ENCODE measurements at regions not wholly inside any gene's neighbourhood (a gene's known extent, or its start where the extent isn't known, plus 50 kb on each side); places are given as distances from the start of the nearest gene placed in this dataset.

GRCh38 chr4:64705989-64706388 lies 296.7 kb upstream of the TECRL start:
- Histone ChIP-seq H2AFZ (ENCODE audit: insufficient read depth, low read length, poor library complexity) (no peak overlapping the region), H3K79me1 (ENCODE audit: low read length) (no peaks in the 10 kb centered on the region), H4K12ac (ENCODE audit: low read depth, low read length) (no peak overlapping the region), H2BK5ac (ENCODE audit: low read depth, low read length, poor library complexity) (no peak overlapping the region), H3K27me3 (ENCODE audit: insufficient read depth, low read length) (no peaks in the 10 kb centered on the region), H3K23ac (ENCODE audit: low read length) (no peak overlapping the region), H3K36me3 (ENCODE audit: control insufficient read depth in 1 of 2, insufficient read depth in 2 of 2, low read length in 2 of 2) (no peaks in the 10 kb centered on the region), H4K8ac (ENCODE audit: low read depth, low read length) (no peak overlapping the region), H3K27ac (ENCODE audit: low read depth, low read length) (no peak overlapping the region), H3K4me2 (ENCODE audit: low read length) (no peak overlapping the region), H3K4ac (ENCODE audit: low read depth, low read length) (no peak overlapping the region), H4K91ac (ENCODE audit: low read depth, low read length) (no peak overlapping the region), H2BK12ac (ENCODE audit: low read length) (no peak overlapping the region), H3K9ac (ENCODE audit: low read length) (no peak overlapping the region), H3K9me3 (ENCODE audit: insufficient read depth, low read depth, low read length) (no peaks in the 10 kb centered on the region), H2BK120ac (ENCODE audit: insufficient read depth, low read length, poor library complexity) (no peak overlapping the region), H3K18ac (ENCODE audit: low read length) (no peak overlapping the region), H3K4me1 (ENCODE audit: control insufficient read depth in 1 of 2, insufficient read depth in 2 of 2, low read length in 2 of 2) (no peaks in the 10 kb centered on the region), H3K4me3 (ENCODE audit: low read depth, low read length) (no peak overlapping the region), H2AK5ac (ENCODE audit: low read length) (no peak overlapping the region), H3K79me2 (ENCODE audit: control insufficient read depth, insufficient read depth, low read length, poor library complexity) (no peaks in the 10 kb centered on the region), H3K14ac (ENCODE audit: low read length) (no peak overlapping the region)
- no CpG with 5 or more reads among the region's 3 CpGs for WGBS (ENCODE audit: extremely low coverage, insufficient coverage, insufficient read length)
- DNase-seq: no peak

- DNase-seq: no peak
- Histone ChIP-seq H3K18ac (ENCODE audit: low read length) (no peak overlapping the region), H3K9ac (ENCODE audit: low read length) (no peak overlapping the region), H3K4me3 (ENCODE audit: low read depth, low read length) (no peak overlapping the region), H3K79me2 (ENCODE audit: control insufficient read depth, insufficient read depth, low read length, poor library complexity) (no peaks in the 10 kb centered on the region), H3K9me3 (ENCODE audit: insufficient read depth, low read depth, low read length) (no peaks in the 10 kb centered on the region), H4K91ac (ENCODE audit: low read depth, low read length) (no peak overlapping the region), H3K27ac (ENCODE audit: low read depth, low read length) (no peak overlapping the region), H3K4ac (ENCODE audit: low read depth, low read length) (no peak overlapping the region), H3K79me1 (ENCODE audit: low read length) (no peaks in the 10 kb centered on the region), H2BK5ac (ENCODE audit: low read depth, low read length, poor library complexity) (no peak overlapping the region), H2BK12ac (ENCODE audit: low read length) (no peak overlapping the region), H3K23ac (ENCODE audit: low read length) (no peak overlapping the region), H3K4me2 (ENCODE audit: low read length) (no peak overlapping the region), H3K36me3 (ENCODE audit: control insufficient read depth in 1 of 2, insufficient read depth in 2 of 2, low read length in 2 of 2) (no peaks in the 10 kb centered on the region), H4K8ac (ENCODE audit: low read depth, low read length) (no peak overlapping the region), H2AFZ (ENCODE audit: insufficient read depth, low read length, poor library complexity) (no peak overlapping the region), H2BK120ac (ENCODE audit: insufficient read depth, low read length, poor library complexity) (no peak overlapping the region), H3K4me1 (ENCODE audit: control insufficient read depth in 1 of 2, insufficient read depth in 2 of 2, low read length in 2 of 2) (no peaks in the 10 kb centered on the region), H2AK5ac (ENCODE audit: low read length) (no peak overlapping the region), H3K14ac (ENCODE audit: low read length) (no peak overlapping the region), H3K27me3 (ENCODE audit: insufficient read depth, low read length) (no peaks in the 10 kb centered on the region), H4K12ac (ENCODE audit: low read depth, low read length) (no peak overlapping the region)
- WGBS (ENCODE audit: extremely low coverage, insufficient coverage, insufficient read length): no CpG with 5 or more reads among the region's 2 CpGs
Measured at GRCh38 chr4:64698171-64698570, 288.9 kb upstream of the TECRL start.

GRCh38 chr4:64682946-64683345 lies 273.7 kb upstream of the TECRL start:
- Histone ChIP-seq H2BK12ac (ENCODE audit: low read length) (no peak overlapping the region), H2BK5ac (ENCODE audit: low read depth, low read length, poor library complexity) (no peak overlapping the region), H4K8ac (ENCODE audit: low read depth, low read length) (no peak overlapping the region), H3K23ac (ENCODE audit: low read length) (no peak overlapping the region), H3K14ac (ENCODE audit: low read length) (no peak overlapping the region), H3K27ac (ENCODE audit: low read depth, low read length) (no peak overlapping the region), H3K27me3 (ENCODE audit: insufficient read depth, low read length) (no peaks in the 10 kb centered on the region), H3K9ac (ENCODE audit: low read length) (no peak overlapping the region), H3K18ac (ENCODE audit: low read length) (no peak overlapping the region), H3K9me3 (ENCODE audit: insufficient read depth, low read depth, low read length) (no peaks in the 10 kb centered on the region), H3K4me2 (ENCODE audit: low read length) (no peak overlapping the region), H2BK120ac (ENCODE audit: insufficient read depth, low read length, poor library complexity) (no peak overlapping the region), H3K4me3 (ENCODE audit: low read depth, low read length) (no peak overlapping the region), H3K36me3 (ENCODE audit: control insufficient read depth in 1 of 2, insufficient read depth in 2 of 2, low read length in 2 of 2) (no peaks in the 10 kb centered on the region), H4K12ac (ENCODE audit: low read depth, low read length) (no peak overlapping the region), H2AK5ac (ENCODE audit: low read length) (no peak overlapping the region), H4K91ac (ENCODE audit: low read depth, low read length) (no peak overlapping the region), H3K79me1 (ENCODE audit: low read length) (no peaks in the 10 kb centered on the region), H3K4ac (ENCODE audit: low read depth, low read length) (no peak overlapping the region), H3K79me2 (ENCODE audit: control insufficient read depth, insufficient read depth, low read length, poor library complexity) (no peaks in the 10 kb centered on the region), H2AFZ (ENCODE audit: insufficient read depth, low read length, poor library complexity) (no peak overlapping the region), H3K4me1 (ENCODE audit: control insufficient read depth in 1 of 2, insufficient read depth in 2 of 2, low read length in 2 of 2) (no peaks in the 10 kb centered on the region)
- no CpG with 5 or more reads among the region's 4 CpGs for WGBS (ENCODE audit: extremely low coverage, insufficient coverage, insufficient read length)
- DNase-seq: no peak

GRCh38 chr4:64682481-64682880 lies 273.2 kb upstream of the TECRL start:
- WGBS (ENCODE audit: extremely low coverage, insufficient coverage, insufficient read length): no CpG with 5 or more reads among the region's 4 CpGs
- Histone ChIP-seq H4K8ac (ENCODE audit: low read depth, low read length) (no peak overlapping the region), H3K27ac (ENCODE audit: low read depth, low read length) (no peak overlapping the region), H4K91ac (ENCODE audit: low read depth, low read length) (no peak overlapping the region), H3K14ac (ENCODE audit: low read length) (no peak overlapping the region), H2BK5ac (ENCODE audit: low read depth, low read length, poor library complexity) (no peak overlapping the region), H3K9me3 (ENCODE audit: insufficient read depth, low read depth, low read length) (no peaks in the 10 kb centered on the region), H2BK12ac (ENCODE audit: low read length) (no peak overlapping the region), H3K23ac (ENCODE audit: low read length) (no peak overlapping the region), H3K9ac (ENCODE audit: low read length) (no peak overlapping the region), H3K4ac (ENCODE audit: low read depth, low read length) (no peak overlapping the region), H2BK120ac (ENCODE audit: insufficient read depth, low read length, poor library complexity) (no peak overlapping the region), H3K18ac (ENCODE audit: low read length) (no peak overlapping the region), H3K36me3 (ENCODE audit: control insufficient read depth in 1 of 2, insufficient read depth in 2 of 2, low read length in 2 of 2) (no peaks in the 10 kb centered on the region), H2AK5ac (ENCODE audit: low read length) (no peak overlapping the region), H2AFZ (ENCODE audit: insufficient read depth, low read length, poor library complexity) (no peak overlapping the region), H4K12ac (ENCODE audit: low read depth, low read length) (no peak overlapping the region), H3K4me2 (ENCODE audit: low read length) (no peak overlapping the region), H3K79me1 (ENCODE audit: low read length) (no peaks in the 10 kb centered on the region), H3K4me1 (ENCODE audit: control insufficient read depth in 1 of 2, insufficient read depth in 2 of 2, low read length in 2 of 2) (no peaks in the 10 kb centered on the region), H3K4me3 (ENCODE audit: low read depth, low read length) (no peak overlapping the region), H3K27me3 (ENCODE audit: insufficient read depth, low read length) (no peaks in the 10 kb centered on the region), H3K79me2 (ENCODE audit: control insufficient read depth, insufficient read depth, low read length, poor library complexity) (no peaks in the 10 kb centered on the region)
- DNase-seq: no peak
